GM20431 (cell line): ENCODE measurements at regions not wholly inside any gene's neighbourhood (a gene's known extent, or its start where the extent isn't known, plus 50 kb on each side); places are given as distances from the start of the nearest gene placed in this dataset.

ENCODE experiments used
- in situ Hi-C: fragments of 300-500 bp; cut with MseI, MboI; formaldehyde crosslinking; loops from one replicate; pipeline ENCODE4 v1.15.0; 2020; ENCODE audit warnings: low sequenced_read_pairs; ENCODE audit not compliant: unreplicated experiment

GRCh38 chr7:69180662-69181061, 417.6 kb upstream of the AUTS2 start:
- in situ Hi-C loops, result no loop called here

- in situ Hi-C loops, result no loop called here
Measured at GRCh38 chr7:69182596-69183467, 415.4 kb upstream of the AUTS2 start.

DNA sequence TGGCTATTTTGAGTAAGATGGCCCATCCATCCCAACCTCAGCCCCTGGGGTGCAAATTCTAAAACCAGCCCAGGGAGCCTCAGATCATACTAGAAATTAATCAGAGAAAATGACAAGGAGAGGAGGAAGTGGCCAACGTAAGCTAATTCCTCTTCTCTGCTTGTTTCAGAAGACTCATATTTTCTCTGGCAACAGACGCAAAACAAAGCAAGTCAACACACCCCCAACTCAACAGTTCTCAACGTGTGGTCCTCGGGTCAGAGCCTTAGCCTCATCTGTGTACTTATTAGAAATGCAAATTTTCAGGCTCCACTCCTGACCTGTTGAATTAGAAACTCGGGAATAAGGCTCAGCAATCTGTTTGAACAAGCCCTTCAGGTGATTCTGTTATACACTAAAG, 413.9 kb upstream of the AUTS2 start:
- in situ Hi-C loops, result no loop called here

GRCh38 chr7:69185170-69185569, 413.1 kb upstream of the AUTS2 start:
- in situ Hi-C loops, result no loop called here

- in situ Hi-C loops, result no loop called here
Measured at GRCh38 chr7:69186974-69187373, 411.3 kb upstream of the AUTS2 start.

- in situ Hi-C loops, result no loop called here
Measured at GRCh38 chr7:69187824-69188333, 410.4 kb upstream of the AUTS2 start.

DNA sequence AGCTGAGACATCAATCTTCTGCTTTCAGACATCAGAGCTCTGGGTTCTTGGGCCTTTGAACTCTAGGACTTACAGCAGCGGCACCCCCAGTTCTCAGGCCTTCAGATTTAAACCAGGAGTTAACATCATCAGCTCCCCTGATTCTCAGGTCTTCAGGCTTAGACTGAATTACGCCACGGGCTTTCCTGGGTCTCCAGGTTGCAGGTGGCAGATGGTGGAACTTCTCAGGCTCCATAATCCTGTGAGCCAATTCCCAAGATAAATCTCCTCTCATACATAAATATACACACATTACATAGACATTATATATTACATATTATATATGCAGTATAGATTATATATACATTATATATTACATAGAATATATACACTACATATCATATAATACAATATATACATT, 408.9 kb upstream of the AUTS2 start:
- in situ Hi-C loops, result no loop called here

GRCh38 chr7:69190025-69190424, 408.2 kb upstream of the AUTS2 start:
- in situ Hi-C loops, result no loop called here

- in situ Hi-C loops, result no loop called here
Measured at GRCh38 chr7:69190763-69191162, 407.5 kb upstream of the AUTS2 start.

GRCh38 chr7:69192134-69192533, 406.1 kb upstream of the AUTS2 start:
- in situ Hi-C loops, result no loop called here

GRCh38 chr7:69193061-69193460, 405.2 kb upstream of the AUTS2 start:
- in situ Hi-C loops, result no loop called here

GRCh38 chr7:69196593-69196992, 401.7 kb upstream of the AUTS2 start:
- in situ Hi-C loops, result no loop called here

GRCh38 chr7:69198250-69198649, 400.0 kb upstream of the AUTS2 start:
- in situ Hi-C loops, result no loop called here

DNA sequence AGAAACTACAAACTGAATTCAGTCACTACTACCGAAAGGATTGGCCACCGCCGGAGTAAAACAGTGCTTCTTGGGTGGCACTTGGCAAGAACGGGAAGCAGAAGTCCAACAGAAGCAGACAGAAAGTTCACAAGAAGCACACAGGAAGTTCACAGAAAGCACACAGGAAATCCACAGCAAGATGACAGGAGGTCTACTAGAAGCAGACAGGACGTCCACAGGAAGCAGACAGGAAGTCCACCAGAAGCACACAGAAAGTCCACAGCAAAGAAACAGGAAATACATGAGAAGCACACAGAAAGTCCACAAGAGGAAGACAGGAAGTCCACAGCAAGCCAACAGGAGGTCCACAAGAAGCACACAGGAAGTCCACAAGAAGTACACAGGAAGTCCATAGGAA, 399.2 kb upstream of the AUTS2 start:
- in situ Hi-C loops, result no loop called here

DNA sequence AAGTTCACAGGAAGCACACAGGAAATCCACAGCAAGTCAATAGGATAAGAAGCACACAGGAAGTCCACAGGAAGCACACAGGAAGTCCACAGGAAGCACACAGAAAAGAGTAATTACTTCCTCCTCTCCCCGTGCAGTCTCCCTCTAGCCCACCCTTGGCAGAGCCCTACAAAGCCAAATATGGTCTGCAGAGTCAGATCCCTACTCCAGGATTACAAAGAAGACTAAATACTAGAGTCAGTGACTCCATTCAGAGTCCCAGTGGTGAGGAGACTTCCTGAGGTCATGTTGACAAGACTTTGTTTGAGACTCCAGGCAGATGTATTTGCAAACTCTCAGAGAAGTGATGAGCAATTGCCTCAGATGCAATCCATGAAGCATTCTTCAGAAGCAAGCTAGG, 398.6 kb upstream of the AUTS2 start:
- in situ Hi-C loops, result loop anchor here (25.0 kb wide), 1 partner anchor 87 kb away; no protein-coding TSS in a partner anchor

GRCh38 chr7:69203871-69204270, 394.4 kb upstream of the AUTS2 start:
- in situ Hi-C loops, result loop anchor here (25.0 kb wide), 1 partner anchor 92 kb away; no protein-coding TSS in a partner anchor

DNA sequence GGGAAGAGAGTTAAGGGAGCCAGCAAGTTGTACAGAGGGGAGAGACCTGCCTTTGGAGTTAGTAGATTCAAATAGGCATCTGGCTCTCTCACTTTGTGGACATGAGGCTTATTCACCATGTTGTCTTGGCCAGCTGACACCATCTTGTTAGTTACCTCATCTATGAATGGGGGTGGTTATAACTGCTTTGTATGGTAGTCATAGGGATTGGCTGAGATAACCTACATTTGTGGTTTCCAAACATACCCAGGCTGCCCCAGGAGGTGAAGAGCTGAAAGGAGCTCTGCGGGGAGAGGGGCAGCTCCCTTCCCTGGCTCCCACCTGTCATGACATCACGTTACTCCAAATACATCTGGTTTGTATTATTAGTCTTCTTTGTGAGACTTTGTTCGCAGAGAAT, 393.3 kb upstream of the AUTS2 start:
- in situ Hi-C loops, result loop anchor here (25.0 kb wide), 1 partner anchor 93 kb away; no protein-coding TSS in a partner anchor

DNA sequence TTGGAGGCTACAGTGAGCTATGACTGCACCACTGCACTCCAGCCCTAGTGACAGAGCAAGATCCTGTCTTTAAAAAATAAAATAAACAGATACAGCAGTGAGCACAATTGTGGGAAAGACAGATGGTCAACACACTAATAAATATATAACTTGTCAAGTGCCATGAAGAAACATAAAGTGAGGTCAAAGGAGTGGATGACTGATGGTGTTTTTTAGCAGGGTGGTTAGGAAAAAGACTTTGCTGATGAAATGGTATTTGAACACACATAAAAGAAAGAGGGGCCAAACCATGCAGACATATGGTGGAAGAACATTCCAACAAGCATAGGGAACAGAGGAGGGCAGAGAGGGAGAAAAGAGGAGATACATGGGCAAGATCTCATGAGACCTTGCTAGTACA, 392.7 kb upstream of the AUTS2 start:
- in situ Hi-C loops, result loop anchor here (25.0 kb wide), 1 partner anchor 93 kb away; no protein-coding TSS in a partner anchor

- in situ Hi-C loops, result loop anchor here (25.0 kb wide), 1 partner anchor 96 kb away; no protein-coding TSS in a partner anchor
Measured at GRCh38 chr7:69208276-69208675, 390.0 kb upstream of the AUTS2 start.

DNA sequence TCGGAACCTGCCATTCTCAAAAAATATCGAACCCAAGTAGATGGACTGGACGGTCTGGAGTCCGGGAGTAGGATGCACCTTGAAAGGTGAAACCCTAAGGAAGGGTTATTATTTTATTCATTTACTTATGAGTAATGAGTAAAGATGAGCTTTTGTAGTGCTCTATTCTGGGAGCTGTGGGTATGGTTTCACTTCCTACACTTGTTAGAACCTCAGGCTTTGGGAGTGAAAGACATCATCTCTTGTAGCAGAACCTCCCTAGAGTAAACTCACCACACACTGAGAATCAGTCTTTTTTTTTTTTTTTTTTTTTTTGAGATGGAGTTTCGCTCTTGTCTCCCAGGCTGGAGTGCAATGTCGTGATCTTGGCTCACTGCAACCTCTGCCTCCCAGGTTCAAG, 389.4 kb upstream of the AUTS2 start:
- in situ Hi-C loops, result loop anchor here (25.0 kb wide), 1 partner anchor 97 kb away; no protein-coding TSS in a partner anchor

- in situ Hi-C loops, result loop anchor here (25.0 kb wide), 1 partner anchor 99 kb away; no protein-coding TSS in a partner anchor
Measured at GRCh38 chr7:69211336-69211735, 386.9 kb upstream of the AUTS2 start.
